Fibroblast of pulmonary artery (primary cell): ENCODE measurements at regions not wholly inside any gene's neighbourhood (a gene's known extent, or its start where the extent isn't known, plus 50 kb on each side); places are given as distances from the start of the nearest gene placed in this dataset.
A peak's percentile ranks its signal among the peaks of the same experiment; 100 is the strongest.

Experiments
- DNase-seq: peaks from one replicate; pipeline ENCODE4 v3.0.0-alpha.2; 2010; ENCODE audit warnings: low read depth
- H3K4me3 ChIP-seq: replicated peaks from 2 replicates; pipeline ENCODE4 v1.5.1; 2011; ENCODE audit warnings: low read depth, mild to moderate bottlenecking, control low read depth, low read length, moderate library complexity
- CTCF ChIP-seq: IDR thresholded peaks from 2 replicates; pipeline ENCODE4 v1.5.1; 2011; ENCODE audit warnings: mild to moderate bottlenecking, control low read depth, low read length, inconsistent platforms; ENCODE audit errors: missing control alignments

GRCh38 chr11:29279716-29280115, 737.1 kb downstream of the KCNA4 start:
- no peak for TF ChIP-seq CTCF
- no peak for DNase-seq
- H3K4me3 ChIP-seq = no peak overlapping the region

GRCh38 chr11:29272019-29272654, 744.7 kb downstream of the KCNA4 start:
- peak; percentile 71 for DNase-seq
- peak; percentile 73 for TF ChIP-seq CTCF
- no peak overlapping the region for H3K4me3 ChIP-seq

GRCh38 chr11:29271616-29272015, 745.2 kb downstream of the KCNA4 start:
- TF ChIP-seq CTCF = no peak
- no peak overlapping the region for H3K4me3 ChIP-seq
- no peak for DNase-seq

GRCh38 chr11:29268733-29269132, 748.1 kb downstream of the KCNA4 start:
- no peak for TF ChIP-seq CTCF
- no peak overlapping the region for H3K4me3 ChIP-seq
- no peak for DNase-seq

GRCh38 chr11:29265792-29266191, 751.0 kb downstream of the KCNA4 start:
- H3K4me3 ChIP-seq = no peak overlapping the region
- no peak for TF ChIP-seq CTCF
- DNase-seq = no peak

GRCh38 chr11:29265381-29265780, 751.4 kb downstream of the KCNA4 start:
- DNase-seq = no peak
- TF ChIP-seq CTCF = no peak
- H3K4me3 ChIP-seq = no peak overlapping the region

GRCh38 chr11:29263971-29264682, 752.7 kb downstream of the KCNA4 start:
- DNase-seq = peak; percentile 47
- no peak for TF ChIP-seq CTCF
- H3K4me3 ChIP-seq = no peak overlapping the region
